ENCODE measurements at regions not wholly inside any gene's neighbourhood (a gene's known extent, or its start where the extent isn't known, plus 50 kb on each side); places are given as distances from the start of the nearest gene placed in this dataset.

DNA sequence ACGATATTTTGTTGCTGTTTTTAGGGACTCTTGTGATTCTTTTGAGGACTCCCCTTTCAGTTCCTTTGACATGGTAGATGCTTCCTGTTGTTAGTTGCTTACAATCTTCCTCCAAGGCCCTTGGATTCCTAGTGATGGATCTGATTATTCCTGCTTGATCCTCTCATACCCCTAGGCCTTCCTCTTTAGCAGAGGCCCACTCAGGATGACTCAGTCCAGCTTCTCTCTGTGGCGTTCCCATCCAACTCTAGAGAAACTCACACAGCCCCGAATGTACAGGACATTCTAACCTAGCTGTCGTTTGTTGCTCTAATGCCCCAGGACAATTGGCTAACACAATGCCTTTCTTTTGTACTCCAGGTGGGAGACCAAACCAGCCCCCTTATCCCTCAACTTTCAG, 191.4 kb downstream of the POSTN start:
- TF ChIP-seq, protein P1, sequence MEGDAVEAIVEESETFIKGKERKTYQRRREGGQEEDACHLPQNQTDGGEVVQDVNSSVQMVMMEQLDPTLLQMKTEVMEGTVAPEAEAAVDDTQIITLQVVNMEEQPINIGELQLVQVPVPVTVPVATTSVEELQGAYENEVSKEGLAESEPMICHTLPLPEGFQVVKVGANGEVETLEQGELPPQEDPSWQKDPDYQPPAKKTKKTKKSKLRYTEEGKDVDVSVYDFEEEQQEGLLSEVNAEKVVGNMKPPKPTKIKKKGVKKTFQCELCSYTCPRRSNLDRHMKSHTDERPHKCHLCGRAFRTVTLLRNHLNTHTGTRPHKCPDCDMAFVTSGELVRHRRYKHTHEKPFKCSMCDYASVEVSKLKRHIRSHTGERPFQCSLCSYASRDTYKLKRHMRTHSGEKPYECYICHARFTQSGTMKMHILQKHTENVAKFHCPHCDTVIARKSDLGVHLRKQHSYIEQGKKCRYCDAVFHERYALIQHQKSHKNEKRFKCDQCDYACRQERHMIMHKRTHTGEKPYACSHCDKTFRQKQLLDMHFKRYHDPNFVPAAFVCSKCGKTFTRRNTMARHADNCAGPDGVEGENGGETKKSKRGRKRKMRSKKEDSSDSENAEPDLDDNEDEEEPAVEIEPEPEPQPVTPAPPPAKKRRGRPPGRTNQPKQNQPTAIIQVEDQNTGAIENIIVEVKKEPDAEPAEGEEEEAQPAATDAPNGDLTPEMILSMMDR (tag by site-specific recombination; IDR thresholded peaks at IDR 0.05), result no peak
- TF ChIP-seq ZSCAN23 (tag by site-specific recombination; IDR thresholded peaks at IDR 0.05) (no peak), SP2 (tag by site-specific recombination; IDR thresholded peaks at IDR 0.05) (no peak)

Measured in HEK293 (cell line).